ENCODE measurements at regions not wholly inside any gene's neighbourhood (a gene's known extent, or its start where the extent isn't known, plus 50 kb on each side); places are given as distances from the start of the nearest gene placed in this dataset.

DNA sequence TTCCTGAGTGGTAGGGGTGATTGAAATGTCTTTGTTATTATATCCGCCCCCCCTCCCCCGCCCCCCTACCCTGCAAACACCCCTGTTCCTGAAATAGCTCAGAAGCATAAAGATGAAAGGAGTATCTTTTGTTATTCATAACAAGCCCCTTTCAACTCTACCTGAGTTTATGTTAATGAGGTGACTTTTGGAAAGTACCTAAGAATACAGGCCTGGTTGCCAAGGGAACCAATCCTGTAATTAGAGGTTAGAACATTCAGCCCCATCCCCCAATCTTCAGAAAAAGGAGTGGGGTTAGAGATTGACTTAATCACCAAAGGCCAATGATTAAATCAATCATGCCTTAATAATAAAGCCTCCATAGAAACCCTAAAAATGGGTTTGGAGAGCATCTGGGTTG lies 979.2 kb upstream of the GJE1 start:
- H3K4me1 ChIP-seq (ENCODE audit: insufficient read depth), result peaks cover 7% of the 10 kb centered on the region; the same call in 1 of the 2 replicates
- H4K20me1 ChIP-seq (ENCODE audit: insufficient read depth), result no peaks in the 10 kb centered on the region
- no peaks in the 10 kb centered on the region for H3K36me3 ChIP-seq (ENCODE audit: low read depth)
- H2AFZ ChIP-seq, result no peak overlapping the region
- in situ Hi-C loops (cut with MboI), result no loop called here
- H3K27ac ChIP-seq, result no peak overlapping the region
- H3K9ac ChIP-seq, result no peak overlapping the region
- TF ChIP-seq EZH2 (IDR thresholded peaks at IDR 0.05; ENCODE audit: insufficient read depth, poor library complexity, severe bottlenecking), result no peak
- TF ChIP-seq EZH2phosphoT487 (IDR thresholded peaks at IDR 0.05; ENCODE audit: insufficient read depth, low read depth), result no peak
- no peaks in the 10 kb centered on the region for H3K9me2 ChIP-seq (ENCODE audit: insufficient read depth)
- H3F3A ChIP-seq (ENCODE audit: insufficient read depth), result no peaks in the 10 kb centered on the region
- no peaks in the 10 kb centered on the region for H3K79me2 ChIP-seq (ENCODE audit: insufficient read depth)
- no peaks in the 10 kb centered on the region for H3K9me3 ChIP-seq (ENCODE audit: low read depth)
- WGBS, 2 experiments (ENCODE audit: low coverage in 1 of 2, low lambda C conversion rate in 2 of 2, missing lambda C conversion rate in 2 of 2), result 68% methylated on average over 2 of the region's 2 CpGs; no CpG with 5 or more reads in 1 of the 2 experiments
- no peak for DNase-seq
- H3K4me2 ChIP-seq (ENCODE audit: unreplicated experiment), result no peak overlapping the region
- no peaks in the 10 kb centered on the region for H3K27me3 ChIP-seq (replicated peaks; ENCODE audit: insufficient read depth)
- H3K4me3 ChIP-seq, result no peak overlapping the region

DNA sequence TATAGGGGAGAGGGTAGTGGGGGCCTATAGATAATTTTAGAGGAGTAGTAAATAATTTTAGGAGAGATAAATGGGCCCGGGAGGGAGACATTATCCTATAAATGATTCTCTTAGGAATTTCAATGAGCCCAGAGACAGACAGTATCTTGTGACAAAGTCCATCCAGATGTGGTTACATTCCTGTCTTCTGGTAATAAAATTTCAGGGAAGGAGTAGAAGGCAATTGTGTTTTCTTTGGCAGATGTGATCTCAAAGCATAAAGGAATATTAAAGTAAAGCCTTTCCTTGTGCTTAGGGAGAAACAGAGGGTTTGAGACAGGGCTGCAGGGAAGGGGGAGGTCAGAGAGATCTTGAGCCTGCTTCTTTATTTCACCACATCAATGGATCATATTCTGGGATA lies 979.8 kb upstream of the GJE1 start:
- Histone ChIP-seq H3K4me3 (no peak overlapping the region), H3K36me3 (ENCODE audit: low read depth) (no peaks in the 10 kb centered on the region), H3K27ac (no peak overlapping the region), H3K4me1 (ENCODE audit: insufficient read depth) (peaks cover 7% of the 10 kb centered on the region; the same call in 1 of the 2 replicates), H3F3A (ENCODE audit: insufficient read depth) (no peaks in the 10 kb centered on the region), H3K27me3 (replicated peaks; ENCODE audit: insufficient read depth) (no peaks in the 10 kb centered on the region), H3K9me2 (ENCODE audit: insufficient read depth) (no peaks in the 10 kb centered on the region), H3K9ac (no peak overlapping the region), H3K4me2 (ENCODE audit: unreplicated experiment) (no peak overlapping the region), H2AFZ (peak overlapping the region; percentile 56; the same call in 1 of the 2 replicates), H4K20me1 (ENCODE audit: insufficient read depth) (no peaks in the 10 kb centered on the region), H3K79me2 (ENCODE audit: insufficient read depth) (no peaks in the 10 kb centered on the region), H3K9me3 (ENCODE audit: low read depth) (no peaks in the 10 kb centered on the region)
- peak; percentile 13 for DNase-seq
- 0% methylated on average over 1 of the region's 1 CpG for WGBS, 2 experiments (ENCODE audit: low coverage in 1 of 2, low lambda C conversion rate in 2 of 2, missing lambda C conversion rate in 2 of 2)
- in situ Hi-C loops (cut with MboI), result no loop called here
- no peak for TF ChIP-seq EZH2 (IDR thresholded peaks at IDR 0.05; ENCODE audit: insufficient read depth, poor library complexity, severe bottlenecking)
- TF ChIP-seq EZH2phosphoT487 (IDR thresholded peaks at IDR 0.05; ENCODE audit: insufficient read depth, low read depth), result no peak

GRCh38 chr6:141151710-141152417 lies 980.9 kb upstream of the GJE1 start:
- H3K9me3 ChIP-seq (ENCODE audit: low read depth), result no peaks in the 10 kb centered on the region
- H3K9ac ChIP-seq, result no peak overlapping the region
- no peaks in the 10 kb centered on the region for H3K79me2 ChIP-seq (ENCODE audit: insufficient read depth)
- 55 to 56% methylated on average over 3 of the region's 3 CpGs for WGBS, 2 experiments (ENCODE audit: low coverage in 1 of 2, low lambda C conversion rate in 2 of 2, missing lambda C conversion rate in 2 of 2)
- no peaks in the 10 kb centered on the region for H4K20me1 ChIP-seq (ENCODE audit: insufficient read depth)
- in situ Hi-C loops (cut with MboI), result no loop called here
- no peaks in the 10 kb centered on the region for H3K36me3 ChIP-seq (ENCODE audit: low read depth)
- TF ChIP-seq EZH2phosphoT487 (IDR thresholded peaks at IDR 0.05; ENCODE audit: insufficient read depth, low read depth) (no peak), EZH2 (IDR thresholded peaks at IDR 0.05; ENCODE audit: insufficient read depth, poor library complexity, severe bottlenecking) (no peak)
- no peaks in the 10 kb centered on the region for H3K27me3 ChIP-seq (replicated peaks; ENCODE audit: insufficient read depth)
- H3F3A ChIP-seq (ENCODE audit: insufficient read depth), result no peaks in the 10 kb centered on the region
- H3K4me2 ChIP-seq (ENCODE audit: unreplicated experiment), result no peak overlapping the region
- H2AFZ ChIP-seq, result peak overlapping the region; percentile 33; the same call in 1 of the 2 replicates
- no peak overlapping the region for H3K4me3 ChIP-seq
- no peak for DNase-seq
- no peaks in the 10 kb centered on the region for H3K9me2 ChIP-seq (ENCODE audit: insufficient read depth)
- H3K4me1 ChIP-seq (ENCODE audit: insufficient read depth), result peaks cover 7% of the 10 kb centered on the region; the same call in 1 of the 2 replicates
- H3K27ac ChIP-seq, result no peak overlapping the region

- H3K4me3 ChIP-seq, result no peak overlapping the region
- H3K36me3 ChIP-seq (ENCODE audit: low read depth), result no peaks in the 10 kb centered on the region
- DNase-seq, result no peak
- H3K9ac ChIP-seq, result no peak overlapping the region
- H3K9me3 ChIP-seq (ENCODE audit: low read depth), result no peaks in the 10 kb centered on the region
- no peak overlapping the region for H3K27ac ChIP-seq
- no peak overlapping the region for H3K4me2 ChIP-seq (ENCODE audit: unreplicated experiment)
- TF ChIP-seq EZH2phosphoT487 (IDR thresholded peaks at IDR 0.05; ENCODE audit: insufficient read depth, low read depth), result no peak
- TF ChIP-seq EZH2 (IDR thresholded peaks at IDR 0.05; ENCODE audit: insufficient read depth, poor library complexity, severe bottlenecking), result no peak
- H3K4me1 ChIP-seq (ENCODE audit: insufficient read depth), result no peaks in the 10 kb centered on the region
- no peaks in the 10 kb centered on the region for H3K9me2 ChIP-seq (ENCODE audit: insufficient read depth)
- H3K79me2 ChIP-seq (ENCODE audit: insufficient read depth), result no peaks in the 10 kb centered on the region
- no peaks in the 10 kb centered on the region for H4K20me1 ChIP-seq (ENCODE audit: insufficient read depth)
- H3F3A ChIP-seq (ENCODE audit: insufficient read depth), result no peaks in the 10 kb centered on the region
- no peak overlapping the region for H2AFZ ChIP-seq
- WGBS, 2 experiments (ENCODE audit: low coverage in 1 of 2, low lambda C conversion rate in 2 of 2, missing lambda C conversion rate in 2 of 2), result 81 to 96% methylated on average over 2 of the region's 2 CpGs
- H3K27me3 ChIP-seq (replicated peaks; ENCODE audit: insufficient read depth), result no peaks in the 10 kb centered on the region
- in situ Hi-C loops (cut with MboI), result no loop called here
These were observed 990.9 kb upstream of the GJE1 start for GRCh38 chr6:141141870-141142269.

Data from GM23248 (cell line).